Smooth muscle cell (in vitro differentiated cells): ENCODE measurements at regions not wholly inside any gene's neighbourhood (a gene's known extent, or its start where the extent isn't known, plus 50 kb on each side); places are given as distances from the start of the nearest gene placed in this dataset.
"Not testable (repeated sequence)": the region's sequence is repeated elsewhere in the genome, so short reads cannot be mapped to it uniquely, and the experiment has no call there.

Experiments used
- DNase-seq: peaks from one replicate; lab custom pipeline; 2025; ENCODE audit not compliant: unreplicated experiment; lab: John Stamatoyannopoulos, UW
- H2AFZ ChIP-seq: fragments of 200-600 bp; sonication (generic); 2 replicates; pipeline ENCODE4 v1.6.0; 2016; ENCODE audit warnings: antibody characterized with exemption, low read depth, mild to moderate bottlenecking
- H3F3A ChIP-seq: fragments of 200-600 bp; sonication (generic); 2 replicates; pipeline ENCODE4 v1.6.0; 2017; ENCODE audit warnings: antibody characterized with exemption, low read depth
- H3K27ac ChIP-seq: fragments of 200-600 bp; sonication (generic); 2 replicates; pipeline ENCODE4 v1.5.1; 2016; ENCODE audit warnings: low read depth, mild to moderate bottlenecking
- H3K27me3 ChIP-seq: fragments of 200-600 bp; sonication (generic); 2 replicates; pipeline ENCODE4 v1.6.1; 2016; ENCODE audit warnings: low read depth, mild to moderate bottlenecking
- H3K36me3 ChIP-seq: fragments of 200-600 bp; sonication (generic); 2 replicates; pipeline ENCODE4 v1.5.1; 2016; ENCODE audit warnings: low read depth
- H3K4me1 ChIP-seq: fragments of 200-600 bp; sonication (generic); 2 replicates; pipeline ENCODE4 v1.5.1; 2016; ENCODE audit warnings: low read depth
- H3K4me2 ChIP-seq: fragments of 200-600 bp; sonication (generic); 2 replicates; pipeline ENCODE4 v1.6.0; 2016; ENCODE audit warnings: mild to moderate bottlenecking
- H3K4me3 ChIP-seq: fragments of 200-600 bp; sonication (generic); 2 replicates; pipeline ENCODE4 v1.5.1; 2016; ENCODE audit warnings: mild to moderate bottlenecking
- H3K79me2 ChIP-seq: fragments of 200-600 bp; sonication (generic); 2 replicates; pipeline ENCODE4 v1.6.0; 2016; ENCODE audit warnings: low read depth, mild to moderate bottlenecking
- H3K9ac ChIP-seq: fragments of 200-600 bp; sonication (generic); 2 replicates; pipeline ENCODE4 v1.6.0; 2016; ENCODE audit warnings: low read depth
- H3K9me3 ChIP-seq: fragments of 200-600 bp; sonication (generic); replicated peaks from 2 replicates; pipeline ENCODE4 v1.5.1; 2016; ENCODE audit warnings: low read depth
- H4K20me1 ChIP-seq: fragments of 200-600 bp; sonication (generic); 2 replicates; pipeline ENCODE4 v1.6.0; 2016; ENCODE audit warnings: low read depth
- WGBS: methylation state at CpG from one replicate; pipeline ENCODE4 v1.1.7; 2016; ENCODE audit warnings: low lambda C conversion rate; 5-methylcytosine and 5-hydroxymethylcytosine counted together
- TF ChIP-seq, protein P1 (sequence below): fragments of 200-600 bp; sonication (generic); IDR thresholded peaks from 2 replicates; pipeline ENCODE4 v1.5.1; 2017; ENCODE audit warnings: borderline replicate concordance, mild to moderate bottlenecking, antibody characterized with exemption; ENCODE audit not compliant: insufficient read depth, poor library complexity, severe bottlenecking

DNA sequence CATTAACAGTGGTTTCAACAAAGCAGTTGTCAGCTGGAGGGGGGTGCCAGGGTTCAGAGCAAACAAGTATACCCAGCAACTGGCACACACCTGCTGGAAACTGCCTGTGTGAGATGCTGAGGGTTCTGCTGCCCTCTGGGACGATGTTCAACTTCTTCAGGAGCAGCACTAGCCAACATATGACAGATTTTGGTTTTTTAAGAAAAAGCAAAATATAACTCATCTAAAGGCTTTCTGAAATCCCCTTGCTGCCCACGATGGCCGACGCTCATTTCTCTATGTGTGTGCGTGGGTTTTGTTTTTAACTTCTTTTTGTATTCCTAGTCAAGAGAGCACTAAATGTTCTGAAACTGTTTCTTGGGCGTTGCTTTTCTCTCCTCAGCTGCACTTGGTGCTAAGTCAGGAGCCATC is 79.9 kb downstream of the MRPL57 start:
- Histone ChIP-seq H3K9ac (no peak overlapping the region), H3K9me3 (no peaks in the 10 kb centered on the region)

DNA sequence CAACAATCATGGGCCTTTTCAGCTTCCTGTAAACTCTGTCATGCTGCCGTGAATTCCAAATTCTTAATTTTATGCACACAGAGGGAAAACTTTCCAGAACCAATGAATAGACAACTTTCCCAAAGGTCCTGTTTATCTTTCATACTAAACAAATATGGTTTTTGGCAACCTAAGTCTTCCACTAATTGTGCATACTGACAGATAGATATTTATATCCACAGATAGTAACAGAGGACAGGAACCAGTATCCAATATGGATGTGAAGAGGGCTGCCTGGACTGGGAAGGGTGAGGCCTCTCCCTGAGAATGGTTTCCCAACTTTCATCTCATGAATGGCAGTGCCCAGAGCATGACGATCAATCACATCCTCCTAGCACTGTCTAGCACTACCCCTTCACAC is 80.4 kb downstream of the MRPL57 start:
- TF ChIP-seq, protein P1, sequence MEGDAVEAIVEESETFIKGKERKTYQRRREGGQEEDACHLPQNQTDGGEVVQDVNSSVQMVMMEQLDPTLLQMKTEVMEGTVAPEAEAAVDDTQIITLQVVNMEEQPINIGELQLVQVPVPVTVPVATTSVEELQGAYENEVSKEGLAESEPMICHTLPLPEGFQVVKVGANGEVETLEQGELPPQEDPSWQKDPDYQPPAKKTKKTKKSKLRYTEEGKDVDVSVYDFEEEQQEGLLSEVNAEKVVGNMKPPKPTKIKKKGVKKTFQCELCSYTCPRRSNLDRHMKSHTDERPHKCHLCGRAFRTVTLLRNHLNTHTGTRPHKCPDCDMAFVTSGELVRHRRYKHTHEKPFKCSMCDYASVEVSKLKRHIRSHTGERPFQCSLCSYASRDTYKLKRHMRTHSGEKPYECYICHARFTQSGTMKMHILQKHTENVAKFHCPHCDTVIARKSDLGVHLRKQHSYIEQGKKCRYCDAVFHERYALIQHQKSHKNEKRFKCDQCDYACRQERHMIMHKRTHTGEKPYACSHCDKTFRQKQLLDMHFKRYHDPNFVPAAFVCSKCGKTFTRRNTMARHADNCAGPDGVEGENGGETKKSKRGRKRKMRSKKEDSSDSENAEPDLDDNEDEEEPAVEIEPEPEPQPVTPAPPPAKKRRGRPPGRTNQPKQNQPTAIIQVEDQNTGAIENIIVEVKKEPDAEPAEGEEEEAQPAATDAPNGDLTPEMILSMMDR = no peak
- H2AFZ ChIP-seq = no peak overlapping the region
- 89% methylated on average over 2 of the region's 2 CpGs for WGBS
- no peaks in the 10 kb centered on the region for H4K20me1 ChIP-seq
- no peak for DNase-seq
- peaks cover 10% of the 10 kb centered on the region for H3K27me3 ChIP-seq
- H3K4me3 ChIP-seq = no peak overlapping the region
- H3K4me1 ChIP-seq = no peaks in the 10 kb centered on the region
- H3K36me3 ChIP-seq = no peaks in the 10 kb centered on the region
- no peaks in the 10 kb centered on the region for H3K79me2 ChIP-seq
- no peak overlapping the region for H3K27ac ChIP-seq
- H3K9ac ChIP-seq = no peak overlapping the region
- H3F3A ChIP-seq = no peaks in the 10 kb centered on the region
- H3K4me2 ChIP-seq = no peak overlapping the region
- no peaks in the 10 kb centered on the region for H3K9me3 ChIP-seq

More for the DNA sequence above, 79.9 kb downstream of the MRPL57 start:
- Histone ChIP-seq H2AFZ (no peak overlapping the region), H4K20me1 (no peaks in the 10 kb centered on the region), H3K36me3 (no peaks in the 10 kb centered on the region), H3K4me2 (no peak overlapping the region), H3K27me3 (peaks cover 10% of the 10 kb centered on the region), H3F3A (no peaks in the 10 kb centered on the region), H3K4me1 (no peaks in the 10 kb centered on the region), H3K27ac (no peak overlapping the region), H3K4me3 (no peak overlapping the region), H3K79me2 (no peaks in the 10 kb centered on the region)
- DNase-seq = no peak
- WGBS = 90% methylated on average over 6 of the region's 6 CpGs
- TF ChIP-seq, protein P1 = no peak

DNA sequence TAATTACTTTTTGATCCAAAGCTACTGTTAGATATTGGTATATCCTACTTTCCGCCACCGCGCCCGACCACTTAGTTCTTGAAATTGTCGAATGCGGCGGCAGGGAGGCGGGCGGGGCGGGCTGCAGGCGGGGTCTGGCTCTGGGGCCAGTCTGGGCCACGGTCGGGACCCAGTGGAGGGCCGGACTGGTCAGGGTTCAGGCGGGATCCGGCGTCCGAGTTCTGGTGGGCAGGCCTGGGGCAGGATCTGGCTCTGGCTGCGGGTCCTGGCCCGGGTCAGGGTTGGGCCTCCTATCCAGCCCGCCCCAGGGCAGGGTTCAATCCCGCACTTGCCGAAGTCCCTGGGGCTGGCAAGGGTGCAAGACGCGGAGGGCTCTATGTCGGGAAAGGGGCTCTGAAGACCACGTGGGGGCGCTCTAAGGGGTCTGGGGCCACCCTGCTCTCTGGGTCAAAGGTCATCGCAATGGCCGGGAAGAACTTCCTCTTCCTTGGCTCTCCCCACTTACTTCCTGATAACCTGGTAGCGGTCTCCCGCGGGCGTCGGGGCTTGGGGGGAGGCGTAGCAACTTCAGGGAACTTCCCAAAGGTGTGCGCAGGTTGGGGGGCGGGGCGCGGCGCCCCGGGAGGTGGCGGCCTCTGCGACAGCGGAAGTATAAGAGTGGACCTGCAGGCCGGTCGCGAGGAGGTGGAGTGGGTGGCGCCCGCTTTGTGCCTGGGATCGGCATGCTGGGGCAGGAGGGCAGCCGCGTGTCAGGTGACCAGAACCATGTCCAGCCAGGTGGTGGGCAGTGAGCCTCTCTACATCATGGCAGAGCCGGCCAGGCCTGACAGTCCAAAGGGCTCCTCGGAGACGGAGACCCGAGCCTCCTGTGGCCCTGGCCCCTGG is 83.4 kb downstream of the MRPL57 start:
- no peak overlapping the region for H3K4me2 ChIP-seq
- no peaks in the 10 kb centered on the region for H3K9me3 ChIP-seq
- no peaks in the 10 kb centered on the region for H3K79me2 ChIP-seq
- no peak overlapping the region for H3K27ac ChIP-seq
- H2AFZ ChIP-seq = no peak overlapping the region
- TF ChIP-seq, protein P1 = no peak
- H3K36me3 ChIP-seq = no peaks in the 10 kb centered on the region
- H3K4me1 ChIP-seq = no peaks in the 10 kb centered on the region
- no peak overlapping the region for H3K4me3 ChIP-seq
- no peaks in the 10 kb centered on the region for H3F3A ChIP-seq
- H4K20me1 ChIP-seq = no peaks in the 10 kb centered on the region
- no peaks in the 10 kb centered on the region for H3K27me3 ChIP-seq
- no peak for DNase-seq
- no peak overlapping the region for H3K9ac ChIP-seq
- WGBS = 98% methylated on average over 51 of the region's 57 CpGs

DNA sequence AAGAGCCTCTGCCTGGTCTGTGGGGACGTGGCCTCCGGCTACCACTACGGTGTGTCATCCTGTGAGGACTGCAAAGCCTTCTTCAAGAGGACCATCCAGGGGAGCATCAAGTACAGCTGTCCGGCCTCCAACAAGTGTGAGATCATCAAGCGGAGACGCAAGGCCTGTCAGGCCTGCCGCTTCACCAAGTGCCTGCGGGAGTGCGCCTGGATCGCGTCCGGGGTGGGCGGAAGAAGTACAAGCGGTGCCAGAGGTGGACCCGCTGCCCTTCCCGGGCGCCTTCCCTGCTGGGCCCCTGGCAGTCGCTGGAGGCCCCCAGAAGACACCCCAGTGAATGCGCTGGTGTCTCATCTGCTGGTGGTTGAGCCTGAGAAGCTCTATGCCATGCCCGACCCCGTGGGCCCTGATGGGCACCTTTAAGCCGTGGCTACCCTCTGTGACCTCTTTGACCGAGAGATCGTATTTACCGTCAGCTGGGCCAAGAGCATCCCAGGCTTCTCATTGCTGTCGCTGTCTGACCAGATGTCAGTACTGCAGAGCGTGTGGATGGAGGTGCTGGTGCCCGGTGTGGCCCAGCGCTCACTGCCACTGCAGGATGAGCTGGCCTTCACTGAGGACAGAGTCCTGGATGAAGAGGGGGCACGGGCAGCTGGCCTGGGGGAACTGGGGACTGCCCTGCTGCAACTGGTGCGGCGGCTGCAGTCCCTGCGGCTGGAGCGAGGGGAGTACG is 84.3 kb downstream of the MRPL57 start:
- H3K27ac ChIP-seq, H3K4me3 ChIP-seq, DNase-seq, H2AFZ ChIP-seq, H4K20me1 ChIP-seq, H3F3A ChIP-seq, H3K27me3 ChIP-seq, H3K9me3 ChIP-seq, H3K9ac ChIP-seq, H3K36me3 ChIP-seq, H3K4me1 ChIP-seq, H3K79me2 ChIP-seq, H3K4me2 ChIP-seq: not testable (repeated sequence)
- WGBS = 98% methylated on average over 35 of the region's 35 CpGs

DNA sequence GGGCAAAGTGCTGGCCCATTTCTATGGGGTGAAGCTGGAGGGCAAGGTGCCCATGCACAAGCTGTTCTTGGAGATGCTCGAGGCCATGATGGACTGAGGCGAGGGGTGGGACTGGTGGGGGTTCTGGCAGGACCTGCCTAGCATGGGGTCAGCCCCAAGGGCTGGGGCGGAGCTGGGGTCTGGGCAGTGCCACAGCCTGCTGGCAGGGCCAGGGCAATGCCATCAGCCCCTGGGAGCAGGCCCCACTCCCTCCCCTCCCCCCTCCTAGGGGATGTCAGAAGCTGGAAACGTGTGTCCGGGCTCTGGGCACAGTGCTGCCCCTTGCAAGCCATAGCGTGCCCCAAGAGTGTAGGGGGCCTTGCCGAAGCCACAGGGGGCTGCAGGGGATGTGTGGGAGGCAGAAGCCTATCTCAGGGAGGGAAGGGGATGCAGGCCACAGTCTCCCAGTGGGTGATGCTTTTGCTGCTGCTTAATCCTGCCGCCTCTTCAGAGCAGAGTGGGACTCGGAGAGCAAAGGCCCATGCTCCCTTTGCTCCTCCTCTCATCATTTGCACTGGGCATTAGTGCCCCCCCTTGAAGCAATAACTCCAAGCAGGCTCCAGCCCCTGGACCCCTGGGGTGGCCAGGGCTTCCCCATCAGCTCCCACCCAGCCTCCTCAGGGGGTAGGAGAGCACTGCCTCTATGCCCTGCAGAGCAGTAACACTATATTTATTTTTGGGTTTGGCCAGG is 85.2 kb downstream of the MRPL57 start:
- not testable (repeated sequence) for H3F3A ChIP-seq, H3K4me1 ChIP-seq, H3K27ac ChIP-seq, H4K20me1 ChIP-seq, H3K9ac ChIP-seq, H3K27me3 ChIP-seq, H3K36me3 ChIP-seq, H3K9me3 ChIP-seq, H3K79me2 ChIP-seq, H3K4me3 ChIP-seq, H3K4me2 ChIP-seq, H2AFZ ChIP-seq, DNase-seq
- WGBS = 65% methylated on average over 2 of the region's 9 CpGs
